IMR-90 (cell line): ENCODE measurements at regions not wholly inside any gene's neighbourhood (a gene's known extent, or its start where the extent isn't known, plus 50 kb on each side); places are given as distances from the start of the nearest gene placed in this dataset.

Source experiments
- ATAC-seq: fragments of 200-7000 bp; cut with Tn5 transposase; 2 replicates; pipeline ENCODE4 v1.9.1; 2020; ENCODE audit warnings: low read depth, mild to moderate bottlenecking, moderate library complexity
- BruUV-seq: library from RNA; stranded (reverse); fragments of 400-500 nt; replicated peaks from 2 replicates; lab custom pipeline; 2021; lab: Mats Ljungman, UMichigan
- CTCF ChIA-PET: fragments of 300-600 bp; formaldehyde crosslinking; extraction: SDS; loops from one replicate; lab custom pipeline; 2021; ENCODE audit warnings: antibody characterized with exemption; lab: Yijun Ruan, JAX
- POLR2A ChIA-PET: fragments of 300-600 bp; sonication (Branson Sonifier 250); formaldehyde crosslinking; loops from one replicate; lab custom pipeline; 2022; ENCODE audit warnings: antibody characterized with exemption; ENCODE audit not compliant: unreplicated experiment; lab: Charles Lee
- DNase-seq: peaks from one replicate; pipeline ENCODE4 v3.0.0; 2013
- H2AFZ ChIP-seq: replicated peaks from 2 replicates; pipeline ENCODE3; 2013; ENCODE audit warnings: low read length, mild to moderate bottlenecking; ENCODE audit not compliant: poor library complexity
- H2AK5ac ChIP-seq: 2 replicates; pipeline ENCODE4 v1.6.1; 2013; ENCODE audit warnings: low read depth, low read length, inconsistent platforms
- H2AK9ac ChIP-seq: replicated peaks from 2 replicates; pipeline ENCODE3; 2013; ENCODE audit warnings: mild to moderate bottlenecking, low read depth, low read length, moderate library complexity; ENCODE audit not compliant: poor library complexity
- H2BK120ac ChIP-seq: 2 replicates; pipeline ENCODE4 v1.6.1; 2013; ENCODE audit warnings: low read depth, low read length, inconsistent platforms
- H2BK15ac ChIP-seq: 3 replicates; pipeline ENCODE4 v1.6.1; 2013; ENCODE audit warnings: low read depth, low read length, inconsistent platforms
- H2BK20ac ChIP-seq: 2 replicates; pipeline ENCODE4 v1.6.1; 2013; ENCODE audit warnings: low read depth, mild to moderate bottlenecking, inconsistent platforms, low read length, moderate library complexity
- H2BK5ac ChIP-seq: 2 replicates; pipeline ENCODE4 v1.6.1; 2013; ENCODE audit warnings: mild to moderate bottlenecking, low read depth, low read length, inconsistent platforms; ENCODE audit not compliant: poor library complexity, severe bottlenecking
- H3K14ac ChIP-seq: replicated peaks from 2 replicates; pipeline ENCODE4 v1.6.1; 2013; ENCODE audit warnings: low read depth, low read length, inconsistent platforms
- H3K18ac ChIP-seq: 2 replicates; pipeline ENCODE4 v1.6.1; 2013; ENCODE audit warnings: low read depth, low read length, control low read depth
- H3K23ac ChIP-seq: 2 replicates; pipeline ENCODE4 v1.6.1; 2013; ENCODE audit warnings: low read depth, low read length, inconsistent platforms
- H3K27ac ChIP-seq: 2 replicates; pipeline ENCODE4 v1.5.1; 2013; ENCODE audit warnings: mild to moderate bottlenecking, control low read depth, low read length; ENCODE audit not compliant: insufficient read depth
- H3K27me3 ChIP-seq: 2 replicates; pipeline ENCODE4 v1.6.1; 2013; ENCODE audit warnings: low read length; ENCODE audit not compliant: control insufficient read depth, insufficient read depth
- H3K36me3 ChIP-seq: 2 replicates; pipeline ENCODE4 v1.6.1; 2013; ENCODE audit warnings: low read length, mixed read lengths; ENCODE audit not compliant: control insufficient read depth, insufficient read depth
- H3K4ac ChIP-seq: 2 replicates; pipeline ENCODE4 v1.6.1; 2013; ENCODE audit warnings: low read depth, low read length, inconsistent platforms
- H3K4me1 ChIP-seq: 2 replicates; pipeline ENCODE4 v1.6.1; 2013; ENCODE audit warnings: low read length, mixed read lengths; ENCODE audit not compliant: control insufficient read depth, insufficient read depth
- H3K4me2 ChIP-seq: 2 replicates; pipeline ENCODE4 v1.6.1; 2013; ENCODE audit warnings: low read depth, mild to moderate bottlenecking, control low read depth, low read length, moderate library complexity
- H3K4me3 ChIP-seq: 2 replicates; pipeline ENCODE4 v1.5.1; 2013; ENCODE audit warnings: low read depth, mild to moderate bottlenecking, control low read depth, low read length, moderate library complexity; ENCODE audit not compliant: insufficient read depth
- H3K56ac ChIP-seq: 2 replicates; pipeline ENCODE4 v1.6.1; 2013; ENCODE audit warnings: low read length, inconsistent platforms; ENCODE audit not compliant: insufficient read depth; ENCODE audit errors: extremely low read depth
- H3K79me1 ChIP-seq, 2 experiments: 2 replicates each; pipeline ENCODE4 v1.6.1; 2013; ENCODE audit warnings: low read length in 2 of 2, inconsistent platforms in 1 of 2, low read depth in 1 of 2
- H3K9ac ChIP-seq: 2 replicates; pipeline ENCODE4 v1.6.1; 2013; ENCODE audit warnings: low read depth, low read length, control low read depth
- H3K9me1 ChIP-seq: 2 replicates; pipeline ENCODE4 v1.6.1; 2013; ENCODE audit warnings: low read length, inconsistent platforms; ENCODE audit not compliant: insufficient read depth
- H3K9me3 ChIP-seq: 2 replicates; pipeline ENCODE4 v1.6.1; 2013; ENCODE audit warnings: low read length; ENCODE audit not compliant: control insufficient read depth, insufficient read depth
- H4K20me1 ChIP-seq: 2 replicates; pipeline ENCODE4 v1.6.1; 2013; ENCODE audit warnings: low read length, inconsistent platforms; ENCODE audit not compliant: insufficient read depth
- H4K5ac ChIP-seq: 2 replicates; pipeline ENCODE4 v1.6.1; 2013; ENCODE audit warnings: mild to moderate bottlenecking, low read depth, low read length, control low read depth
- H4K8ac ChIP-seq, 2 experiments: 2 replicates each; pipeline ENCODE4 v1.6.1; 2013; ENCODE audit warnings: low read depth in 2 of 2, low read length in 2 of 2, control low read depth in 1 of 2, inconsistent platforms in 1 of 2
- H4K91ac ChIP-seq: 2 replicates; pipeline ENCODE4 v1.6.1; 2013; ENCODE audit warnings: low read depth, low read length, inconsistent platforms; ENCODE audit not compliant: insufficient read depth
- NFE2L2 ChIP-seq: fragments of 150-350 bp; IDR thresholded peaks from 2 replicates; pipeline ENCODE4 v1.6.1; 2016; ENCODE audit warnings: low read depth, mild to moderate bottlenecking, low read length
- USF2 ChIP-seq: fragments of 150-350 bp; IDR thresholded peaks from 2 replicates; pipeline ENCODE4 v1.6.1; 2017; ENCODE audit warnings: mild to moderate bottlenecking, antibody characterized with exemption, low read length, low read depth
- WGBS, 2 experiments: methylation state at CpG; one replicate each; pipeline versions ENCODE4 v1.1.5 to v1.1.7; 2013; ENCODE audit warnings: missing lambda C conversion rate in 2 of 2; ENCODE audit not compliant: insufficient read length in 1 of 2; ENCODE audit errors: extremely low coverage in 2 of 2; 5-methylcytosine and 5-hydroxymethylcytosine counted together
- dilution Hi-C: fragments of 300-500 bp; cut with HindIII; formaldehyde crosslinking; loops from one replicate; pipeline ENCODE4 v1.14.3; 2018; ENCODE audit warnings: low sequenced_read_pairs; ENCODE audit not compliant: unreplicated experiment
- in situ Hi-C: fragments of 300-500 bp; cut with MboI; formaldehyde crosslinking; loops from 3 replicates; pipeline ENCODE4 v1.14.3; 2019; ENCODE audit warnings: low sequenced_read_pairs, inconsistent platforms, mixed read lengths
- intact Hi-C: fragments of 100-400 bp; cut with micrococcal nuclease; formaldehyde crosslinking; loops from 2 replicates; pipeline ENCODE4 v1.10.0; 2022

GRCh38 chr10:53402594-53402993, 630.0 kb upstream of the MBL2 start:
- Histone ChIP-seq H2BK20ac (no peak overlapping the region), H4K8ac (no peak overlapping the region), H3K14ac (no peak overlapping the region), H3K4me2 (no peak overlapping the region), H3K27me3 (no peaks in the 10 kb centered on the region), H3K9me3 (no peaks in the 10 kb centered on the region), H3K4ac (no peak overlapping the region), H2BK5ac (no peak overlapping the region), H3K18ac (no peak overlapping the region), H2BK120ac (no peak overlapping the region), H4K20me1 (no peaks in the 10 kb centered on the region), H3K9me1 (no peaks in the 10 kb centered on the region), H4K91ac (no peak overlapping the region), H2AFZ (no peak overlapping the region), H2BK15ac (no peak overlapping the region), H2AK5ac (no peak overlapping the region), H3K23ac (no peak overlapping the region), H3K79me1 (no peaks in the 10 kb centered on the region), H3K4me1 (no peaks in the 10 kb centered on the region), H3K4me3 (no peak overlapping the region), H3K9ac (no peak overlapping the region), H3K36me3 (no peaks in the 10 kb centered on the region), H4K5ac (no peak overlapping the region), H3K27ac (no peak overlapping the region), H2AK9ac (no peak overlapping the region), H3K56ac (no peak overlapping the region)
- in situ Hi-C loops = no loop called here
- dilution Hi-C loops = no loop called here
- TF ChIP-seq NFE2L2 = no peak
- TF ChIP-seq USF2 = no peak
- ATAC-seq (no peak), DNase-seq (no peak)
- ChIA-PET CTCF (no interaction called here), POLR2A (no interaction called here)
- no CpG with 5 or more reads among the region's 3 CpGs for WGBS, 2 experiments
- intact Hi-C loops = no loop called here
- BruUV-seq = no TSS peak
